ENCODE measurements at regions not wholly inside any gene's neighbourhood (a gene's known extent, or its start where the extent isn't known, plus 50 kb on each side); places are given as distances from the start of the nearest gene placed in this dataset.
"Not testable (repeated sequence)": the region's sequence is repeated elsewhere in the genome, so short reads cannot be mapped to it uniquely, and the experiment has no call there.

DNA sequence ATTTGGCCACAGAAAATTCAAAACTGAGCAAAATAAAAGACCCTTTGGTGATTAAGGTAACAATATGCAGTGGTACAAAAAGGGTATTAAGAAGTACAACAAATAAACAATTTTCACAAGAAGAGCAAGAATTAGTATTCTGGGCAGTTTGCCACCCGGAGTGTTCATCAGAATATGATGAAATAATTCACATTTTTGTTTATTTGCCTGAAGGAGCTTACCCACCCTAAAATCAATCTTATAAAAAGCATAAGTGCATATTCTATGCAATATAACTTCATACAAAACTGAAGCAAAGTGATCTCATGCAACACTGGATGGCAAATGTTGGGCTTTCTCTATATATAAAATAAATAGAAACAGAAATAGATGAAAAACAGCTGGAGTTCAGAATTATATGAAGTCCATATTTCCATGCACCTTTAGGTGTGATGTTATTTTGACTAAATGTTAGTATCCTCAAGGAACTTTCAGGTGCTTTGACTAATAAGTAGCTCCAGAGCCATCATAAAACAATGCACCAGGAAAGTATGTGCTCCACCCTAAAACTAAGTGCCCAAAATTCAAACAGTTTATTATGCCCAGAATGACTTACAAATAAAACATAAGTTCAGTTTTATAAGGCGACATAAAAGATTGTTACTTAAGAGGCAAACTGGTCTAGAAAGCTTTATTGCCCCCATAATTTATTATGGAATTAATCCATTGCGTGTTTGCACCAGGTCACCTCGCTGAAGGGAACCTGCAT lies 474.3 kb downstream of the SEMA3D start:
- ATAC-seq, result no peak
- TF ChIP-seq CTCF (IDR thresholded peaks at IDR 0.05), result no peak
- Histone ChIP-seq H3K9me3 (no peaks in the 10 kb centered on the region), H3K27me3 (ENCODE audit: insufficient read depth in 3 of 3, low read length in 2 of 3) (no peaks in the 10 kb centered on the region), H3K36me3 (ENCODE audit: insufficient read depth in 1 of 2, low read depth in 1 of 2) (no peaks in the 10 kb centered on the region), H3K27ac (no peak overlapping the region), H3K4me3 (no peak overlapping the region), H3K4me1 (no peaks in the 10 kb centered on the region)
- intact Hi-C loops (cut with DNase I), result no loop called here
- DNase-seq, result no peak
- WGBS, 3 donors, result 90 to 93% (median 91%) methylated on average over 4 of the region's 4 CpGs

GRCh38 chr7:84710538-84710937 lies 476.3 kb downstream of the SEMA3D start:
- H3K27ac ChIP-seq; intact Hi-C loops (cut with DNase I); H3K9me3 ChIP-seq; H3K27me3 ChIP-seq (ENCODE audit: insufficient read depth in 3 of 3, low read length in 2 of 3); H3K4me3 ChIP-seq; ATAC-seq; H3K36me3 ChIP-seq (ENCODE audit: insufficient read depth in 1 of 2, low read depth in 1 of 2); DNase-seq; H3K4me1 ChIP-seq: not testable (repeated sequence)
- 84 to 92% (median 90%) methylated on average over 1 to 2 of the region's 3 CpGs for WGBS, 3 donors

DNA sequence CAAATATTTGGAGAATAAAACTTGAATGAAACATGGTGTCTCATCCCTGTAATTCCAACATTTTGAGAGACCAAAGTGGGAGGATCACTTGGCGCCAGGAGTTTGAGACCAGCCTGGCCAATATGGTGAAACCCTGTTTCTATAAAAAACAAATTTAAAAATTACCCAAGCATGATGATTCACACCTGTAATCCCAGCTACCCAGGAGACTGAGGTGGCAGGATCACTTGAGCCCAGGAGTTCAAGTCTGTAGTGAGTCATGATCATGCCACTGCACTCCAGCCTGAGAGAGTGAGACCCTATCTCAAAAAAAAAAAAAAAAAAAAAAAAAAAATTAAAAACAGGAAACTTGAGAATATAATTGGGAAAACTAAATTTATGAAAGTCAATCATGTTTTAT lies 481.1 kb downstream of the SEMA3D start:
- Histone ChIP-seq H3K4me1 (no peaks in the 10 kb centered on the region), H3K36me3 (ENCODE audit: insufficient read depth in 1 of 2, low read depth in 1 of 2) (no peaks in the 10 kb centered on the region), H3K4me3 (no peak overlapping the region), H3K27me3 (ENCODE audit: insufficient read depth in 3 of 3, low read length in 2 of 3) (no peaks in the 10 kb centered on the region), H3K27ac (no peak overlapping the region), H3K9me3 (no peaks in the 10 kb centered on the region)
- TF ChIP-seq CTCF (IDR thresholded peaks at IDR 0.05), result no peak
- intact Hi-C loops (cut with DNase I), result no loop called here
- DNase-seq (no peak), ATAC-seq (no peak)
- WGBS, 3 donors, result 95 to 98% (median 96%) methylated on average over 1 of the region's 1 CpG

- no peak for TF ChIP-seq CTCF (IDR thresholded peaks at IDR 0.05)
- intact Hi-C loops (cut with DNase I), result no loop called here
- ATAC-seq, result no peak
- Histone ChIP-seq H3K27me3 (ENCODE audit: insufficient read depth in 3 of 3, low read length in 2 of 3) (no peaks in the 10 kb centered on the region), H3K4me1 (no peaks in the 10 kb centered on the region), H3K36me3 (ENCODE audit: insufficient read depth in 1 of 2, low read depth in 1 of 2) (no peaks in the 10 kb centered on the region), H3K9me3 (no peaks in the 10 kb centered on the region), H3K4me3 (no peak overlapping the region), H3K27ac (no peak overlapping the region)
- no peak for DNase-seq
- WGBS, 3 donors, result 93 to 96% (median 93%) methylated on average over 1 of the region's 1 CpG
Observed at GRCh38 chr7:84705079-84705478, 481.8 kb downstream of the SEMA3D start.

DNA sequence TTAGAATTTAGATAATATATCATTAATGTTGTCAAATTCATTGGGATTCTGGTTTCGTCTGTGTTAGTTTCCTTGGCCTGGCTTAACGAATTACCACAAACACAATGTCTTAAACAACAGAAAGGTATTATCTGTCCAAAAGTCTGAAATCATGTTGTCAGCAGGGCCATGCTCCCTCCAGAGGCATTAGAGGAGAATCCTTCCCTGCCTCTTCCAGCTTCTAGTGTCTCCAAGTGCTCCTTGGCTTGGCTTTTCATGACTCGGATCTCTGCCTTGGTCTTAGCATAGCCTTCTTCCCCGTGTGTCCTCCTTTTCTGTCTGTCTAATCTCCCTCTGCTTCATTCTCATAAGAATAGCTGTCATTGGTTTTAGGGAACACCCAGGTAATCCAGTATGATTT lies 482.5 kb downstream of the SEMA3D start:
- TF ChIP-seq CTCF (IDR thresholded peaks at IDR 0.05), result no peak
- Histone ChIP-seq H3K4me3 (no peak overlapping the region), H3K9me3 (no peaks in the 10 kb centered on the region), H3K27me3 (ENCODE audit: insufficient read depth in 3 of 3, low read length in 2 of 3) (no peaks in the 10 kb centered on the region), H3K36me3 (ENCODE audit: insufficient read depth in 1 of 2, low read depth in 1 of 2) (no peaks in the 10 kb centered on the region), H3K4me1 (no peaks in the 10 kb centered on the region), H3K27ac (no peak overlapping the region)
- intact Hi-C loops (cut with DNase I), result no loop called here
- 83 to 90% (median 85%) methylated on average over 4 of the region's 4 CpGs for WGBS, 3 donors
- no peak for DNase-seq
- no peak for ATAC-seq
